HG03045 (cell line): ENCODE measurements at regions not wholly inside any gene's neighbourhood (a gene's known extent, or its start where the extent isn't known, plus 50 kb on each side); places are given as distances from the start of the nearest gene placed in this dataset.
"Not testable (repeated sequence)": the region's sequence is repeated elsewhere in the genome, so short reads cannot be mapped to it uniquely, and the experiment has no call there.

Experiments
- ATAC-seq: cut with Tn5 transposase; IDR thresholded peaks from one replicate; pipeline ENCODE4 v1.9.1; 2021; ENCODE audit warnings: mild to moderate bottlenecking, moderate library complexity; ENCODE audit not compliant: unreplicated experiment

DNA sequence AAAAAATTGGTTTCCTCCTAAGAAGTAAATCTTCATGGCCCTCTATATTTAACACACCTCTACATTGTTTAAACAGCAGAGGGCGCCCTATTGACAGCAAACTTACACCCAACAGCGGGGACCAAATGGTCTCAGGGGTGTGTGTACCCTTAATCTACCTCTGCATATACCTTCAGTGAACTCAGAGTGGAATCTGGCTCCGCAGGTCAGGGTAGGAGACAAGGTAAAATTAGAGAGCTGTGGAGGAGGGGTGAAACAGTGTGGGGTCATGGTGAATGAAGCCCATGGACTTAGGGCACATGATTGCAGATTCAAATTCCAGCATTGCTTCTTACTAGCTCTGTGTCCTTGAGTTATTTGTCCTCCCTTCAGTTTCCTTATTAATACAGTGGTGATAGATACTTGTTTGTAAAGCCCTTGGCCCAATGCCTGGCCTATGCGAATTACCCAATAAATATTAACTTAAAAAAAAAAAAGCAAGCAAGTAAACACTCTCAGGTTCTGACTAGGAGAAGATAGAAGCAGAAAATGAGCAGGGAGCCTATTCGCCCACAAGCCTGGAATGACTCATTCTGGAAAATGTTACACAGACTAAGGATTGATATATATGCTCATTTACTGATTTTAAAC lies 122.9 kb downstream of the CAVIN4 start:
- ATAC-seq: no peak

DNA sequence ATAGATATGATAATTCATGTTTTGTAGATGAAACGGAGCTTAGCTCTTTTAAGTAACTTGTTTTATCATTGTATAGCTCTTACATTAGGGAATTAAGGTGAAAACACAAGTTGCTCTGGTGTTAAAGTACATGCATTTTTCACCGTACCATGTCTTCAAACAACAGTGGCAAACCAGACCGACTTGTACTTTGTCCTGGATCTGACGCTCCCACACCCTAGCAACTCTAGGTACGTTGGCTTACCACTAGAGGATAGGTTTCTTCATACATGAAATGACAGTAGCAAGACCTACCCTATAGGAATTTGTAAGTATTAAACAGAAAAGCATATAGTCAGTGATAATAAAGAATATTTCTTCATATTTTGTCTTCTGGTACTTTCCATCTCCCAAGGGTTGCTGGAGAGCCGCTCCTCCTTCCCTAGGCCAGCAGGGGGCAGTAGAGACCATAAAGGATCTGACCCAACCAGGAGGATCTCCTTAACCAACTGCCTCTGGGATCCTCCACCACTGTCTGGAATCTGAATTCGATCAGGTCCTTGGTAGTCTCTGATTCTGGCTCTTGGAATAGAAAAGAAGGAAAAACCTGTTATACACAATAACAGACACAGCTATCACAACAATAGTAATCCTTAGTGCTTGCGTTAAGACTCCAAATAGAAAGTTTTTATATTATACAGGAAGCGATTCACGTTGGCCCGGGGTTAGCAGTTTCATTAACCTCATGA lies 136.7 kb downstream of the CAVIN4 start:
- peak; percentile 68 for ATAC-seq

DNA sequence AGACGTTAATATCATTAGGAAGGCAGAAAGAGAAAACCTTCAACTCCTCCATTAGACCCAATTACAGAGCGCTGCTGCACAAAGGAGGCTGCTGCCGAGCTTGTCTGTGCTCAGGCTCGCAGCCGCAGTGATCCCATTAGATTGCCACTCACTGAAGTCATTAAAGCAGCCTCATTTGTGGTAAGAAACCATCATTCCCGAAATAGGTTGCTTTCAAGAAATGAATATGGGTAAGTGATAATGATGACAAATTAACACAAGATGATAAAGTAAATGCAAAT lies 137.2 kb downstream of the CAVIN4 start:
- ATAC-seq: no peak

DNA sequence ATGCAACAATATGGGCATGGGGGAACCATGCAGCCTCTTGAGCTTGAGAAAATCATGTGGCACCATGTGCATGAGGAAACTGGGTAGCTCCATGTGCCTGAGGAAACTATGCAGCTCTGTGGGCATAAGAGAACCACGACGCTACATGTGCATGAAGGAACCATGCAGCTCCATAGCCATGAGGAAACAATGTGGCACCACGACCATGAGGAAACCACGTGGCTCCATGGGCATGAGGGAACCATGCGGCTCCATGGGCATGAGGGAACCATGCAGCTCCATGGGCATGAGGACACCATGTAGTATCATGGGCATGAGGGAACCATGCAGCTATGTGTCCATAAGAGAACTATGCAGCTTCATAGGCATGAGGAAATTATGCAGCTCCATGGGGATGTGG lies 140.8 kb downstream of the CAVIN4 start:
- ATAC-seq: no peak

DNA sequence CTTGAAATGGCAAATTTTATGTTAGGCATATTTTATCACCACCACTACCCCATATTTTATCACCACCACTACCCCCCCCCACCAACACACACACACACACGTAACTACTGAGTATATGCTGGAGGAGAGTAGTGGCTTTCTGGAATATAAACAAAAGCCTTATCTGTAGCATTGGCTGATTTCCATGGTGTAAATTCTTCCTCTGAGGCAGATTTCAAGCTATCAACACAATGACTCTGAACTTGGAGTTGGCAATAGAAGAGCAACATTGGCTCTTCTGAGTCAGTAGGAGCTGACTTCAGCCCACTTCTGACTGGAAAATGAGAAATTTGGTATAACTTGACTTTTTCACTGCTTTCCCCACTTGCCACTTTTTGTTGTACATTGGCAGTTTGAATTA lies 143.0 kb downstream of the CAVIN4 start:
- no peak for ATAC-seq

DNA sequence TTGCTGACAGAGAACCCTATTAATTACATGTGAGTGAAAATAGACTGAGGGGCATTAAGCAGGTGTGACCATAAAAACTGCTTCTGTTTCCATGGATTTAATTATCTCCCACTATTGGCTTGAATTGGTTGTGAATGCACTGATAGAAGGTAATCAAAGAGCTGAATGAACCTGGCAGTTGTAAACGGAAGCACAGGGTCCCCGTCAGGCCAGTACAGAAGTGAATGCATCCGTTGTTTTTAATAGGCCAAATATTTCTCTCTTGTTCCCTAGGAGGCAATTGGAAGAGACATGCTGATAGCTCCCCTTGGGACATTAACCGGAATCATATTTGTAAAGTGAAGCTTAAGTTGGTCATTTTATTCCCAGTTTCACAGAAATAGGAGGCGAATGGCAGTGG lies 147.0 kb downstream of the CAVIN4 start:
- no peak for ATAC-seq

DNA sequence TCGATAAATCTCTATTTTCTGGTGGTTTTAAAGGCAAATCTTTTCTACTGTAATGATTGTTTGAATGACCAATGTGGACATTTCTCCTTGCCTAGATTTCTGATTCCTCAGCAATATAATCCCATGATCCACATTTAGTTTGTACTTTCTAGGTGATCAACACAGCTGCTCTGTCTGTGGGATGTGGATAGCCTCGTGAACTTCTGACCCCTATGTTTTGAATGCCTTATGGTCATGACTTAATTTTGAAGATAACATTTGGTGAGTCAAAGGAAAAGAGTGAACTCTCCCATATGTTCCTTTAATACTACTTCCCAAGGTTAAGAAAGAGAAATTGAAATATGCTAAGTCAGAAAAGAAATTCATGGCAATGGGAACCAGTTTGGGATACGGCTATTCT lies 147.5 kb downstream of the CAVIN4 start:
- ATAC-seq: no peak

DNA sequence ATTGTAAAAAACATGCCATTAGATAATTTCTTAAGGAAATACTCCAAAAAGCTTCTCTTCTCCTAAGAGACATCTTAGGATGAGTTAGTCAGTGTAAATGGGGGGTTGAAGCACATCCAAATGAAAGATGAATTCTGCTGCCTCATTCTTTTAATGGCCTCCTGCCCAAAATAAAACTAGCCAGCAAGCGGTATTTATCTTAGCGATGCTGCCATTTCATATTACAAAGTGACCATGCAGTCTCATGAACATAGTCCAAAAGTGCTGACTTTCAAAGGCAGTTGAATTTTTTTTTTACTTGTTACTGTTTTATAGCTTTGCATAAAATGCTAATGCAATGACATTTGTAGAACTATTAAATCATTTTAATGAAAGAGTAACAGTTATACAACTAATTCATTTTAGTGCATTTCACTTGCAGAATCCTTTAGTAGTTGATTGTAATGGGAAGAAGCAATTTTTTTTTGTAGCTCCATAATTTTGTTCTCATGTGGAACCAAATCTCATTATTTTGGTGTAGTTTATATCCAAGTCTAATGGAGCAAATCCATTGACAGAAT lies 151.5 kb downstream of the CAVIN4 start:
- ATAC-seq: no peak

DNA sequence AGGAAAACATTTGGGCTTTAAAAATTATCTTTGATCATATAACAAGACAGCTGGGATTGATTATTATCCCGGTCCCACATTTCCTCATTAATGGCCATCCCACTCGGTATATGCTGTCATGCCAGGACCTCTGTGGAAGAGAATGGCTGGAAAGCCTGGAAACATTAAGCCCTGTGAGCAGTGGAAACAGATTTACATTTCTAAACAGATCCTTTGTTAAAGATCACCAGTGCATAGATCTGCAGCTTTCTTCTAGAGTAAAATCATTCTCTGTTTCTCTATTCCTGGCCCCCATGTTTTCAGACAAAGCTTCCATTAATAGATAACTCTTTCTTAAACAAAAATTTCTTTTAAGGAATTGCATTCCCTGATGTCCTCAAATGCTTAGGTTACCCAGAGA lies 152.2 kb downstream of the CAVIN4 start:
- ATAC-seq: no peak

DNA sequence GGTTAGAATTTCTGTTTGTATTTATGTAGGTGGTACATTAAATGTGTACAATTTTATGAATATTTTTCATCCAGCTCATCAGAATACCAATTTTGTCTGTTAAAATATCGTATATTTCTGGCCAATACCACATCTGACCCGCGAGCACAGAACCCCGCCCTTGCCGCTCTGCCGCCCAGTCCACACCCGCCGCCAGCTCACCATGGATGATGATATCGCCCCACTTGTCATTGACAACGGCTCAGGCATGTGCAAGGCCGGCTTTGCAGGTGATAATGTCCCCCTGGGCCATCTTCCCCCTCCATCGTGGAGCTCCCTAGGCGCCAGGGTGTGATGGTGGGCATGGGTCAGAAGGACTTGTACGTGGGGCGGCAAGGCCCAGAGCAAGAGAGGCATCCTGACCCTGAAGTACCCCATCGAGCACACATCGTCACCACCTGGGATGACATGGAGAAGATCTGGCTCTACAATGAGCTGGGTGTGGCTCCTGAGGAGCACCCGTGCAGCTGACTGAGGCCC lies 153.2 kb downstream of the CAVIN4 start:
- no peak for ATAC-seq

DNA sequence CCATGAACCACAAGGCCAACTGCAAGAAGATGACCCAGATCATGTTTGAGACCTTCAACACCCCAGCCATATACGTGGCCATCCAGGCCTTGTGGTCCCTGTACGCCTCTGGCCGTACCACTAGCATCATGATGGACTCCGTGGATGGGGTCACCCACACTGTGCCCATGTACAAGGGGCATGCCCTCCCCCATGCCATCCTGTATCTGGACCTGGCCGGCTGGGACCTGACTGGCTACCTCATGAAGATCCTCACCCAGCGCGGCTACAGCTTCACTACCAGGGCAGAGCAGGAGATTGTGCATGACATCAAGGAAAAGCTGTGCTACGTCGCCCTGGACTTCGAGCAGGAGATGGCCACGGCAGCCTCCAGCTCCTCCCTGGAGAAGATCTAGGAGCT lies 153.7 kb downstream of the CAVIN4 start:
- no peak for ATAC-seq

DNA sequence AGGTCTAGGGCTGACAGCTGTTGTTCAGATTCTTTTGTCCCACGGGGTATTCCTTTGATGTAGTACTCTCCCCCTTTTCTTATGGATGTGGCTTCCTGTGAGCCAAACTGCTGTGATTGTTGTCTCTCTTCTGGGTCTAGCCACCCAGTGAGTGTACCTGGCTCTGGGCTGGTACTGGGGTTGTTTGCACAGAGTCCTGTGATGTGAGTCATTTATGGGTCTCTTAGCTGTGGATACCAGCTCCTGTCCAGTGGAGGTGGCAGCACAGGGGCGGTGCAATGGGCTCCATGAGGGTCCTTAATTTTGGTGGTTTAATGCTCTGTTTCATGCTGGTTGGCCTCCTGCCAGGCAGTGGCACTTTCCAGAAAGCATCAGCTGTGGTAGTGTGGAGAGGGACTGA lies 161.3 kb downstream of the CAVIN4 start:
- ATAC-seq: no peak

DNA sequence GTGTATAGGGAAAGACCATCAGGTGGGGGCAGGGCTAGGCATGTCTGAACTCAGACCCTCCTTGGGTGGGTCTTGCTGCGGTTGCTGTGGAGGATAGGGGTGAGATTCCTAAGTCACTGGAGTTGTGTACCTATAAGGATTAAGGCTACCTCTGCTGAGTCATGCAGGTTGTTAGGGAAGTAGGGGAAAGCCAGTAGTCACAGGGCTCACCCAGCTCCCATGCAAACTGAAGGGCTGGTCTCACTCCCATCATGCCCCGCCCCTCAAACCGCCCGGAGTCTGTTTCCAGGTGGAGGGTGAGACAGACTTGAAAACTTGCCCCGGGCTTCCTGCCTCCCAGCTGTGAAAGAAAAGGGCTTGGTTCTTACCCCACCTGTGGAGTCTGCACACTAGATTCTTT lies 161.8 kb downstream of the CAVIN4 start:
- no peak for ATAC-seq

DNA sequence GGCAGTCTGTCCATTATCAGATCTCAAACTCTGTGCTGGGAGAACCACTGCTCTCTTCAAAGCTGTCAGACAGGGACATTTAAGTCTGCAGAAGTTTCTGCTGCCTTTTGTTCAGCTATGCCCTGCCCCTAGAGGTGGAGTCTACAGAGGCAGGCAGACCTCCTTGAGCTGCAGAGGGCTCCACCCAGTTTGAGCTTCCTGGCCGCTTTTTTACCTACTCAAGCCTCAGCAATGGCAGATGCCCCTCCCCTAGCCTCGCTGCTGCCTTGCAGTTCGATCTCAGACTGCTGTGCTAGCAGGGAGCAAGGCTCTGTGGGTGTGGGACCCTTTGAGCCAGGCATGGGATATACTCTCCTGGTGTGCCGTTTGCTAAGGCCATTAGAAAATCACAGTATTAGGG lies 171.1 kb downstream of the CAVIN4 start:
- not testable (repeated sequence) for ATAC-seq

DNA sequence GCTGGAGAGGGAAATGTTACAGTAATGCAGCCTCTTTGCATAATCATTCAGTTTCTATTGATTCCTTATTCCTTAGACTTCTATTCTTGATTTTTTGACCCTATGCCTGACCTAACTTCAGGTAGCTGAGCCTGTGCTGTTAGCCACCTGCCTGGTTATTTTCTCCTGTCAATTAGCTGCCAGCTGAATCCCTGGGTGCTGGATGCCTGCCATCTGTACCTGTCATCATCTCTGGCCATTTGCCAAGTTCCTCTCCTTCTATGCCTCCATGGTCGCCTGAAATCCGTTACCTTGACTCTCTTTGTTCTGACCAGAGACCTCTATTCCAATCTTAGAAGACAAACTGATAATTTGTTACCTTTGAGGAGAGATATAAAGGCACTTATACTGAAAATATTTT lies 178.3 kb downstream of the CAVIN4 start:
- ATAC-seq: no peak

DNA sequence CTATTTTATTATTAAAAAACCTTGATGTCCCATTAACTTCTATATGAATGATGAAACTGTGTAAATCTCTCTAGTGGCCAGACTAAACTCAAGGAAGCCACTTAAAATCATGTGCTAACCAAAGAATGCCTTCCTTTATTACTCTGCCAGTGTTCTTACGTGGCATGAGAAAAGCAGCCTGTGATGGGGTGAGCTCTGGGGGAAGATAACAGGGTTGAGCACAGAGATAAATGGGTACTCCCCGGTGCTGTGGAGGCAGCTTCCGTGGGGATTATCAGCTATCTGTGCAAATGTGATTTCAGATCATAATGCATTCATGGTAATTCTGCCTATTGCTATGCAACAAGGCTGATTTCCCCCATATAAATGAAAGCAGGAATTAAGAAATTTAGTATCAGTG lies 181.3 kb downstream of the CAVIN4 start:
- no peak for ATAC-seq

DNA sequence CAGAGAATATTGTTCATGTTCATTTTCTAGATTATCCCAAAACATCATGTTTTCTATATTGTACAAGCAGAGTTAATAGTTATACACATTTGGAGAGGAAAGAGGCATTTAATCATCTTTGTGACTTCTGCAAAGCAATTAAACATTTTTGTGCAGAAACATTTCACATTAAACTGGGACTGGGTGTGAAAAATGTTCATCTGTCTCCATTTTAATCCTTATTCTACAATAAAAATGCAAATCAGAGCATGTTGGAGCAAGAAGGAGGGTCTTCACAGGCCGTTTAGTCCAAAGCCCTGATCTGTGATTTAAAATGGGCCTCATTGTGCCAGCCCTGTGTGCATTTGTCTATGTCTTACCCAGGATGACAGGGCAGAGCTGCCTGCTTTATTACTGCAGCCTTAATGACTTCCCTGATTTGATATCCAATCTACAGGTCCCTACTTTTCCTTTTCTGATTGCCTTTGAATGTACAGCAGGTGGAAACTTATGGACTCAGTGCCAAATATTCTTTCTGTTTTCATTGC lies 183.5 kb downstream of the CAVIN4 start:
- no peak for ATAC-seq

DNA sequence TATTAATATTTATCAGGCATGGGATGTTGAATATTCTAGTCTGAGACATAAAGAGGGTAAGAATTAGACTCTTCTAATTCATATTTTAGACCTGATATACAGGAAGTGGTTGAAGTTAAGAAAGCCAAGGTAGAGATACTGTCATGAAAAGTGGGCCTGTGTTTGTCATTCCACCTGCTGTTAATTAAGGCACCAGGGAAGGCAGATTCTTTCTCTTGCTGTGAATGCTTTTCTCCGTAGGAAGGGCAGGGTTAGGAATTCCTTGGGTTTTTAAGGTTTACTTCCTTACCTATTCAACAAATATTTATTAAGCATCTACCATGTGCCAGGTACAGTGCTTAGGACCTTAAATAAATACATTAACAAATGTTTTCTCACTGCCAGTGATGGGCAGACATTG lies 196.4 kb downstream of the CAVIN4 start:
- ATAC-seq: no peak

DNA sequence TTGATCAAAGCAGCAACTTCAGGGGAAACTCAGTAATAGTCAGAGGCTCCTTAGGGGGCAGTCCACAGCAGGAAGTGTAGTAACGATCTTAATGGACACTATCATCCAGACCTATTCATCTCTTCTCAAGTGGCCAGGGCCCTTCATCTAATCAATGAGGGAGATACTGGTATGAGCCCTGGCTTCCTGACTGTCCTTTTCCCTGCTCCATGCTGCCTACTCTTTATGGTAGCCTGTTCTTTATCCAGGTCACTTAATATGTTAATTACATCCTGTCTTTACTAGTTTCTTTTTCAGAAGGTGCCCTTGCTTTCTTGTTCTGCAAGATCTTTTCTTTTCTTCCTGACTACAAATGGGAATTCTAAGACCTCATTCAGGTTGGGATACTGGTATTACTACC lies 197.1 kb downstream of the CAVIN4 start:
- no peak for ATAC-seq

DNA sequence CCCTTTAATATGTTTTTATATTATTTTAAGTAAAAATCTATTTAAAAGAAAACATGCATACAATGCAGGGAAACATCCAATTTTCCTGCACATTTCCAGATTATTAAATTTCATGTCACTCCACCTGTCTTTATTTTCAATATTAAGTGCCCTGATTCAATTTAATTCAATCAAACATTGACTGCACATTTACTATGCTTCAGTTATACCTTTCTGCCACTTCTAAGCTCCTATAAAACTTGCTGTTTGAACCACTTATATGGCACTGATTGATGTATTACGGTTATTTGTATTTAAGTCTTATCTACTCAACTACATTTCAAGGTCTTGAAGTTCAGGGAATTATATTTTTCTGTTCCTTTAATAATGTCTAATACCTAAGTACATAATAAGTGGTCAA lies 198.0 kb downstream of the CAVIN4 start:
- ATAC-seq: no peak

DNA sequence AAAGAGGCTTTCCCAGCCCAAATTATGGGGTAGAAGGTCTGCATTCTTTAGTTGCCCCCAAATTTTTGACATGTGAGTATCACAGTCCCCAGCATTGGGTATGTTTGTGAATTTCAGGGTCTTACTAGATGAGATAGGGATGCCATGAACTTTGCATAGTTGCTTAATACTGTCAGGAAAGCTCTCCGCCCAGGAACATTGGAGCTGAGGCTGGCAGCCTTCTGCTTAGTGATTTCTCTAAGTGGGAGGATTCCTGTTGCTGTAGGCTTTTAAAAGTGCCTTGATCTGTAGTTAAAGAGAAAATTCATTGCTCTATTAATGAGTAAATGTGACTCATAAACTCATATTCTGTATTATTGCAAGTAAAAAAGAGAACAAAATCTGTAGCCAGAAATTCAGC lies 206.9 kb downstream of the CAVIN4 start:
- no peak for ATAC-seq

DNA sequence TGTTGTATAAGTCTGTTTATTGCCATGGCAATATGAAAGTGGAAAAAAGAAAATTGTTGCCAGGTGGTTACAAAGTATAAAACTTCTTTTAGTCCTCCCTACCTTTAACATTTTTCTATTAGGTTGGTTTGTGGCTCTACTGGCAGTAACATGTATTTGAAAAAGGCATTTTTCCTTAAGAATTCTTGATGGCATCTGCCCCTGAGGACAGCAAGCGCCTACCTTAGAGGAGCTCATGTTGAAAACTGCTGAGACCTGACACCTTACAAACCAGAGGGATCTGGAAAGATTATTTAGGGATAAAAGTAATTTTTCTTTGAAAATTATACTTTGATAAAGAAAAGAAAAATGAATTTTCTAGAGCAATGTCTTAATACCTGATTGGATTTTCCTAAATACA lies 208.1 kb downstream of the CAVIN4 start:
- ATAC-seq: no peak
